Neural cell (in vitro differentiated cells): ENCODE measurements at regions not wholly inside any gene's neighbourhood (a gene's known extent, or its start where the extent isn't known, plus 50 kb on each side); places are given as distances from the start of the nearest gene placed in this dataset.

ENCODE experiments used
- H2AFZ ChIP-seq: fragments of 200-600, 300-800 bp; sonication (generic), shearing (Covaris generic); 2 replicates; pipeline ENCODE4 v1.6.0; 2014; ENCODE audit warnings: low read depth, mild to moderate bottlenecking, antibody characterized with exemption, low read length, moderate library complexity
- H3F3A ChIP-seq: fragments of 200-600 bp; shearing (Covaris generic); 2 replicates; pipeline ENCODE4 v1.6.1; 2016; ENCODE audit warnings: mild to moderate bottlenecking, moderate library complexity, mixed read lengths, antibody characterized with exemption, low read length; ENCODE audit not compliant: insufficient read depth, poor library complexity, severe bottlenecking
- H3K27ac ChIP-seq: fragments of 200-600, 300-800 bp; sonication (generic), shearing (Covaris generic); 2 replicates; pipeline ENCODE4 v1.5.1; 2014; ENCODE audit warnings: mild to moderate bottlenecking, low read length, moderate library complexity
- H3K27me3 ChIP-seq: fragments of 300-800, 200-600 bp; sonication (generic), shearing (Covaris generic); 2 replicates; pipeline ENCODE4 v1.6.0; 2014; ENCODE audit warnings: mild to moderate bottlenecking, low read depth, low read length, moderate library complexity; ENCODE audit not compliant: insufficient read depth
- H3K36me3 ChIP-seq: fragments of 300-800, 200-600 bp; sonication (generic), shearing (Covaris generic); 2 replicates; pipeline ENCODE4 v1.5.1; 2014; ENCODE audit warnings: mild to moderate bottlenecking, antibody characterized with exemption, low read length, moderate library complexity; ENCODE audit not compliant: insufficient read depth
- H3K4me2 ChIP-seq: fragments of 300-800, 200-600 bp; sonication (generic), shearing (Covaris generic); 2 replicates; pipeline ENCODE4 v1.6.0; 2014; ENCODE audit warnings: mild to moderate bottlenecking, low read length
- H3K4me3 ChIP-seq: fragments of 300-800, 200-600 bp; sonication (generic), shearing (Covaris generic); 2 replicates; pipeline ENCODE4 v1.5.1; 2014; ENCODE audit warnings: mild to moderate bottlenecking, low read length, moderate library complexity
- H3K79me2 ChIP-seq: fragments of 200-600 bp; shearing (Covaris generic); replicated peaks from 2 replicates; pipeline ENCODE4 v1.6.0; 2014; ENCODE audit warnings: mild to moderate bottlenecking, low read length, moderate library complexity; ENCODE audit not compliant: insufficient read depth
- H3K9ac ChIP-seq: fragments of 300-800, 200-600 bp; sonication (generic), shearing (Covaris generic); 2 replicates; pipeline ENCODE4 v1.6.1; 2016; ENCODE audit warnings: mild to moderate bottlenecking, low read length, mixed read lengths
- H3K9me2 ChIP-seq: fragments of 200-600 bp; shearing (Covaris generic); 2 replicates; pipeline ENCODE4 v1.6.1; 2016; ENCODE audit warnings: mild to moderate bottlenecking, low read length, mixed read lengths; ENCODE audit not compliant: insufficient read depth
- H3K9me3 ChIP-seq: fragments of 200-600, 300-800 bp; sonication (generic), shearing (Covaris generic); 2 replicates; pipeline ENCODE4 v1.6.1; 2016; ENCODE audit warnings: mild to moderate bottlenecking, mixed run types, low read length, moderate library complexity, mixed read lengths
- H4K20me1 ChIP-seq: fragments of 200-600 bp; shearing (Covaris generic); 2 replicates; pipeline ENCODE4 v1.6.1; 2016; ENCODE audit warnings: mild to moderate bottlenecking, mixed run types; ENCODE audit not compliant: insufficient read depth
- EP300 ChIP-seq: fragments of 450-650 bp; conservative IDR thresholded peaks from 2 replicates; pipeline ENCODE4 v1.6.1; 2014; ENCODE audit warnings: antibody characterized with exemption, mild to moderate bottlenecking, moderate library complexity; ENCODE audit not compliant: poor library complexity, severe bottlenecking
- EZH2 ChIP-seq: fragments of 200-600, 300-800 bp; shearing (Covaris generic), sonication (generic); IDR thresholded peaks from 2 replicates; pipeline ENCODE4 v1.6.1; 2014; ENCODE audit warnings: antibody characterized with exemption, low read length, borderline replicate concordance, mild to moderate bottlenecking; ENCODE audit not compliant: insufficient read depth, poor library complexity, severe bottlenecking
- MXI1 ChIP-seq: fragments of 450-650 bp; conservative IDR thresholded peaks from 2 replicates; pipeline ENCODE4 v1.6.1; 2014; ENCODE audit warnings: antibody characterized with exemption, mild to moderate bottlenecking; ENCODE audit not compliant: poor library complexity, severe bottlenecking
- POLR2AphosphoS5 ChIP-seq: IDR thresholded peaks from 2 replicates; pipeline ENCODE4 v1.6.1; 2012
- RAD21 ChIP-seq: fragments of 450-650 bp; conservative IDR thresholded peaks from 2 replicates; pipeline ENCODE4 v1.6.1; 2014; ENCODE audit warnings: antibody characterized with exemption, mild to moderate bottlenecking, moderate library complexity
- SMC3 ChIP-seq: fragments of 450-650 bp; conservative IDR thresholded peaks from 2 replicates; pipeline ENCODE4 v1.6.1; 2014; ENCODE audit warnings: antibody characterized with exemption, mild to moderate bottlenecking, moderate library complexity; ENCODE audit not compliant: poor library complexity
- TAF1 ChIP-seq: IDR thresholded peaks from 2 replicates; pipeline ENCODE4 v1.6.1; 2012; ENCODE audit warnings: low read depth
- TF ChIP-seq, protein P1 (sequence below): IDR thresholded peaks from 2 replicates; pipeline ENCODE4 v1.6.1; 2012; ENCODE audit warnings: borderline replicate concordance
- TF ChIP-seq, protein P2 (sequence below): fragments of 450-650 bp; IDR thresholded peaks from 2 replicates; pipeline ENCODE4 v1.5.1; 2014; ENCODE audit warnings: antibody characterized with exemption, mild to moderate bottlenecking, moderate library complexity; ENCODE audit not compliant: poor library complexity, severe bottlenecking

DNA sequence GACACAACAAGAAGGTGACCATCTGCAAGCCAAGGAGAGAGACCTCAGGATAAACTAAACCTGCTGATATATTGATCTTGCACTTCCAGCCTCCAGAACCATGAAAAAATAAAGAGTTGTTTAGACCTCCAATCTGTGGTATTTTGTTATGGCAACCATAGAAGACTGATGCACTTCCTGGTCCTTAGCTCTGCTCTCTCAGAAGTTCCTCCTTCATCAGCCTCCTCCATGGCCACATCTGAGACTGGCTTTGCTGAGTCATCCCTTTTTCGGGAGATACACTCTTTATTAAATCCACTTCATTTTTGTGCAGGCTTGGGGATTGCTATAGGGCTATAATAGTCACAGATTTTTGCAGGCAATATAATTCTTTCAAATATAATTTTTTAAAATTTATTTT is 89.6 kb upstream of the ATF7IP start:
- H3K9me2 ChIP-seq = no peaks in the 10 kb centered on the region
- no peaks in the 10 kb centered on the region for H3F3A ChIP-seq
- TF ChIP-seq SMC3 (no peak), RAD21 (no peak), TAF1 (no peak), EZH2 (no peak), MXI1 (no peak), POLR2AphosphoS5 (no peak), EP300 (no peak)
- TF ChIP-seq, protein P1, sequence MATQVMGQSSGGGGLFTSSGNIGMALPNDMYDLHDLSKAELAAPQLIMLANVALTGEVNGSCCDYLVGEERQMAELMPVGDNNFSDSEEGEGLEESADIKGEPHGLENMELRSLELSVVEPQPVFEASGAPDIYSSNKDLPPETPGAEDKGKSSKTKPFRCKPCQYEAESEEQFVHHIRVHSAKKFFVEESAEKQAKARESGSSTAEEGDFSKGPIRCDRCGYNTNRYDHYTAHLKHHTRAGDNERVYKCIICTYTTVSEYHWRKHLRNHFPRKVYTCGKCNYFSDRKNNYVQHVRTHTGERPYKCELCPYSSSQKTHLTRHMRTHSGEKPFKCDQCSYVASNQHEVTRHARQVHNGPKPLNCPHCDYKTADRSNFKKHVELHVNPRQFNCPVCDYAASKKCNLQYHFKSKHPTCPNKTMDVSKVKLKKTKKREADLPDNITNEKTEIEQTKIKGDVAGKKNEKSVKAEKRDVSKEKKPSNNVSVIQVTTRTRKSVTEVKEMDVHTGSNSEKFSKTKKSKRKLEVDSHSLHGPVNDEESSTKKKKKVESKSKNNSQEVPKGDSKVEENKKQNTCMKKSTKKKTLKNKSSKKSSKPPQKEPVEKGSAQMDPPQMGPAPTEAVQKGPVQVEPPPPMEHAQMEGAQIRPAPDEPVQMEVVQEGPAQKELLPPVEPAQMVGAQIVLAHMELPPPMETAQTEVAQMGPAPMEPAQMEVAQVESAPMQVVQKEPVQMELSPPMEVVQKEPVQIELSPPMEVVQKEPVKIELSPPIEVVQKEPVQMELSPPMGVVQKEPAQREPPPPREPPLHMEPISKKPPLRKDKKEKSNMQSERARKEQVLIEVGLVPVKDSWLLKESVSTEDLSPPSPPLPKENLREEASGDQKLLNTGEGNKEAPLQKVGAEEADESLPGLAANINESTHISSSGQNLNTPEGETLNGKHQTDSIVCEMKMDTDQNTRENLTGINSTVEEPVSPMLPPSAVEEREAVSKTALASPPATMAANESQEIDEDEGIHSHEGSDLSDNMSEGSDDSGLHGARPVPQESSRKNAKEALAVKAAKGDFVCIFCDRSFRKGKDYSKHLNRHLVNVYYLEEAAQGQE = no peak
- TF ChIP-seq, protein P2, sequence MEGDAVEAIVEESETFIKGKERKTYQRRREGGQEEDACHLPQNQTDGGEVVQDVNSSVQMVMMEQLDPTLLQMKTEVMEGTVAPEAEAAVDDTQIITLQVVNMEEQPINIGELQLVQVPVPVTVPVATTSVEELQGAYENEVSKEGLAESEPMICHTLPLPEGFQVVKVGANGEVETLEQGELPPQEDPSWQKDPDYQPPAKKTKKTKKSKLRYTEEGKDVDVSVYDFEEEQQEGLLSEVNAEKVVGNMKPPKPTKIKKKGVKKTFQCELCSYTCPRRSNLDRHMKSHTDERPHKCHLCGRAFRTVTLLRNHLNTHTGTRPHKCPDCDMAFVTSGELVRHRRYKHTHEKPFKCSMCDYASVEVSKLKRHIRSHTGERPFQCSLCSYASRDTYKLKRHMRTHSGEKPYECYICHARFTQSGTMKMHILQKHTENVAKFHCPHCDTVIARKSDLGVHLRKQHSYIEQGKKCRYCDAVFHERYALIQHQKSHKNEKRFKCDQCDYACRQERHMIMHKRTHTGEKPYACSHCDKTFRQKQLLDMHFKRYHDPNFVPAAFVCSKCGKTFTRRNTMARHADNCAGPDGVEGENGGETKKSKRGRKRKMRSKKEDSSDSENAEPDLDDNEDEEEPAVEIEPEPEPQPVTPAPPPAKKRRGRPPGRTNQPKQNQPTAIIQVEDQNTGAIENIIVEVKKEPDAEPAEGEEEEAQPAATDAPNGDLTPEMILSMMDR = no peak
- H3K4me2 ChIP-seq = no peak overlapping the region
- H3K79me2 ChIP-seq = no peaks in the 10 kb centered on the region
- no peaks in the 10 kb centered on the region for H4K20me1 ChIP-seq
- H3K9ac ChIP-seq = no peak overlapping the region
- H3K9me3 ChIP-seq = no peaks in the 10 kb centered on the region
- no peak overlapping the region for H2AFZ ChIP-seq
- no peaks in the 10 kb centered on the region for H3K36me3 ChIP-seq
- H3K27me3 ChIP-seq = no peaks in the 10 kb centered on the region
- H3K4me3 ChIP-seq = no peak overlapping the region
- H3K27ac ChIP-seq = no peak overlapping the region

DNA sequence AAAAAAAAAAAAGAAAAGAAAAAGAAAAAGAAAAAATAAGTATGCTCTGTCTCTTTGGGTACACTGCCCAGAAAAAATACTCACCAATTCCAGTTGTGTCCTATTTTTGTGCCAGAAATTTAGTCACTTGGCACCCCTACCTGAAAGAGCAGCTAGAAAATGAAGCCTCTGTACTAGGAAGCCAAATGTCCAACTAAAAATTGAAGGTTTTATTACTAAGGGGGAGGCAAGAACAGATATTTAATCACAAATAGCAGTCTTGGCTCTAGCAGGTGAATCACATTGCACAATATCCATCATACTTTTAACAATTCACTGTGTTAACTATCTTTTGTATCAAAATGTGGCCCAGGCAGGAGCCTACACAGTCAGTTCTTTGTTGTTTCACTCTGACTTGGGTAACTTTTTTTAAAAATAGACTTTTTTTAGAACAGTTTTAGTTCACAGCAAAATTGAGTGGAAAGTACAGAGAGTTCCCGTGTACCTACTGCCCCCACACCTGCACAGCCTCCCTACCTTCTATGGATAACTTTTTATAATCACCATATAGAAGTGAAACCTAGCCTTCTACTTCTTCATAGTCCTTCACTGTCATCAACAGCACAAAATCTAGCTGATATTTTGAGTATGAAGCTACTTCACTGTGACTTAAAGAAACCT is 87.1 kb upstream of the ATF7IP start:
- no peaks in the 10 kb centered on the region for H4K20me1 ChIP-seq
- no peaks in the 10 kb centered on the region for H3K27me3 ChIP-seq
- no peak overlapping the region for H3K4me3 ChIP-seq
- no peak overlapping the region for H3K4me2 ChIP-seq
- no peak overlapping the region for H3K9ac ChIP-seq
- H3F3A ChIP-seq = no peaks in the 10 kb centered on the region
- H3K9me3 ChIP-seq = no peaks in the 10 kb centered on the region
- H3K79me2 ChIP-seq = no peaks in the 10 kb centered on the region
- no peaks in the 10 kb centered on the region for H3K9me2 ChIP-seq
- H2AFZ ChIP-seq = no peak overlapping the region
- no peak overlapping the region for H3K27ac ChIP-seq
- TF ChIP-seq TAF1 (no peak), EP300 (no peak), RAD21 (no peak), EZH2 (no peak)
- TF ChIP-seq, protein P2 = no peak
- H3K36me3 ChIP-seq = no peaks in the 10 kb centered on the region
